Fibroblast of villous mesenchyme (primary cell): ENCODE measurements at regions not wholly inside any gene's neighbourhood (a gene's known extent, or its start where the extent isn't known, plus 50 kb on each side); places are given as distances from the start of the nearest gene placed in this dataset.

Experiments
- DNase-seq: peaks from one replicate; pipeline ENCODE4 v3.0.0-alpha.2; 2010; ENCODE audit warnings: low read depth
- H3K4me3 ChIP-seq: 2 replicates; pipeline ENCODE4 v1.5.1; 2011; ENCODE audit warnings: low read depth, mild to moderate bottlenecking, low read length
- CTCF ChIP-seq: IDR thresholded peaks from 2 replicates; pipeline ENCODE4 v1.5.1; 2012; ENCODE audit warnings: low read depth, mild to moderate bottlenecking, low read length; ENCODE audit not compliant: insufficient read depth

DNA sequence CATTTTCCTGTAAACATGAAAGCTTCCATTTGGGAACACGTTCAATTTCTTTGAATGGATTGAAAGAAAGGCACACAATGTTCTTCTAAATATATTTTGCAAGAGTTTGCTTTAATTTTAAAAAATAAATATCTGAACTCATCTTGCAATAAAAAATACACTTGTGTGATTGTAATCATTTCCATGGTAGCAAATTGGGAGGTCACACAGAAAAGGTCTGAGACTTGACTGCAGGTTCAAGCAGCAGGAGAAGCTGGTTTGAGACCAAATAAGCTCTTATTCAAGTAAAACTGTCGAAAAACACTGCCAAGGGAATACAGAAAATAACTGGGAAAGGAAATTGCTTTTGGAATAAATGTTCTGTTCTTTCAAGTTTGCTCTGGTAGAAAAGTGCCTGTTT is 498.9 kb downstream of the ADGRL2 start:
- H3K4me3 ChIP-seq: no peak overlapping the region
- TF ChIP-seq CTCF: no peak
- DNase-seq: no peak

DNA sequence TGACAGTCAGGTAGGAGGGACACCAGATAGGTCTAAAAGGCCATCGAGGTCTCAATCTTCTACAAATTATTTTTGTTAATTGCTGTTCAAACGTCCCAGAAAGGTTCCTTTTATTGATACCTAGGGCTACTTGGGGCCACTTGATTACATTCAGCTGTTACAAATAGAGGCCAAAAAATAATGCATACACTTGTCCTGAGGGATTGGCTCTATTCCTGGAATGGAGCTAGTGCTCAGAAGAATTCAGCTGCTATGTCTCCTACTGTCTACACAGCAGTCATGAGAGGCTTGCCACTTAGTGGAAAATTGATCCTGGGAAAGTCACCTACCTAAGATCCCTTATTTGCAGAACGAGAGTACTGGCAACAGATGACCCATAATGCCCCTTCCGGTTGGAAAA is 498.3 kb downstream of the ADGRL2 start:
- TF ChIP-seq CTCF: no peak
- no peak for DNase-seq

GRCh38 chr1:82297139-82297896 is 496.6 kb downstream of the ADGRL2 start:
- TF ChIP-seq CTCF: no peak
- DNase-seq: no peak
- H3K4me3 ChIP-seq: no peak overlapping the region

More for the DNA sequence above, 498.3 kb downstream of the ADGRL2 start:
- no peak overlapping the region for H3K4me3 ChIP-seq

GRCh38 chr1:82287556-82287955 is 486.8 kb downstream of the ADGRL2 start:
- H3K4me3 ChIP-seq: no peak overlapping the region
- no peak for DNase-seq
- TF ChIP-seq CTCF: no peak

- no peak for TF ChIP-seq CTCF
- H3K4me3 ChIP-seq: no peak overlapping the region
- DNase-seq: no peak
Observed at GRCh38 chr1:82284213-82284612, 483.5 kb downstream of the ADGRL2 start.

- no peak for TF ChIP-seq CTCF
- no peak for DNase-seq
- H3K4me3 ChIP-seq: no peak overlapping the region
Observed at GRCh38 chr1:82279241-82279640, 478.5 kb downstream of the ADGRL2 start.

DNA sequence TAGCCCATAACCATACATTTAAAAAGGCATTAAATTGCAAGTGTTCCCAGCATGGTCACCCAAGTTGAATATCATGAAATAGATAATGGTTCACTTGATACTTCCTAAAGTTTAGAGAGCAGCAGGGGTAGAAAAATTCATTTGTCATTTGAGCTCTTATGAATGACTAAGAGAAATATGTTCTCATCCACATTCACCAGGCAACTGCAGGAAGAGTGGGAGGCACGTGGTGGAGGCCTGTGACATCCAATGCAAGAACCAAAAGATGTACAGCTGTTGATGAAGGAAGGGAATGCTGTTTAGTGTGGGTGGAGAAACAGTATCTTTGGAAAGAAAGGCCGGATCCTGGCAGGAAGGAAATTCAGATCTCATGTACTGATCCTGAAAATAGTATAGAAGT is 473.1 kb downstream of the ADGRL2 start:
- DNase-seq: no peak
- no peak overlapping the region for H3K4me3 ChIP-seq
- TF ChIP-seq CTCF: no peak
